Mammary epithelial cell (primary cell): ENCODE measurements at regions not wholly inside any gene's neighbourhood (a gene's known extent, or its start where the extent isn't known, plus 50 kb on each side); places are given as distances from the start of the nearest gene placed in this dataset.
"Not testable (repeated sequence)": the region's sequence is repeated elsewhere in the genome, so short reads cannot be mapped to it uniquely, and the experiment has no call there.

Experiments used
- EZH2 ChIP-seq: IDR thresholded peaks from 2 replicates; pipeline ENCODE4 v1.6.1; 2012; ENCODE audit warnings: low read length, inconsistent platforms, borderline replicate concordance
- TF ChIP-seq, protein P1 (sequence below), 2 donors: IDR thresholded peaks in 1 of 2; conservative IDR thresholded peaks in 1 of 2; 2 replicates each; pipeline ENCODE4 v1.5.1; 2011 to 2012; ENCODE audit warnings: inconsistent platforms in 2 of 2, low read length in 2 of 2, mild to moderate bottlenecking in 2 of 2, control low read depth in 1 of 2, low read depth in 1 of 2; ENCODE audit not compliant: insufficient read depth in 1 of 2; ENCODE audit errors: extremely low read depth in 1 of 2

DNA sequence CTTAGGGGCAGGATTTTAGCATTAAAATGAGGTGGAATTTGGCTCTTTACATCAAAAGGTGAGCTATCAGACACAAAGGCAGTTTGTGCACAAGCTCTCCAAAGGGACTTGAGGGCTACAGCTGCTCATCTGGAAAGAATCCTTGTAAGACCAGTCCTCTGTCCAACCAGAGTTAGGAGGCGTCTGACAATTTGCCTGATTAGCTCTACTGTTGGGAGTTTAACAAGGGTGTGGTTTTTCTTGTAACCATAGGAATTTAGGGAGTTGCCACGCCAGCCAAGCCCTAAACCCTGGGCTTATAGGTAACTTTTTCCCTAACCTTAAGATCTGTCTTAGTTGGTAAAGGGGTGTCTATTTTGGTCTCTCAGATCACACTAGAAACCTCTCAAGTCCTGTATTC, 55.0 kb upstream of the PLGLB2 start:
- TF ChIP-seq, protein P1, sequence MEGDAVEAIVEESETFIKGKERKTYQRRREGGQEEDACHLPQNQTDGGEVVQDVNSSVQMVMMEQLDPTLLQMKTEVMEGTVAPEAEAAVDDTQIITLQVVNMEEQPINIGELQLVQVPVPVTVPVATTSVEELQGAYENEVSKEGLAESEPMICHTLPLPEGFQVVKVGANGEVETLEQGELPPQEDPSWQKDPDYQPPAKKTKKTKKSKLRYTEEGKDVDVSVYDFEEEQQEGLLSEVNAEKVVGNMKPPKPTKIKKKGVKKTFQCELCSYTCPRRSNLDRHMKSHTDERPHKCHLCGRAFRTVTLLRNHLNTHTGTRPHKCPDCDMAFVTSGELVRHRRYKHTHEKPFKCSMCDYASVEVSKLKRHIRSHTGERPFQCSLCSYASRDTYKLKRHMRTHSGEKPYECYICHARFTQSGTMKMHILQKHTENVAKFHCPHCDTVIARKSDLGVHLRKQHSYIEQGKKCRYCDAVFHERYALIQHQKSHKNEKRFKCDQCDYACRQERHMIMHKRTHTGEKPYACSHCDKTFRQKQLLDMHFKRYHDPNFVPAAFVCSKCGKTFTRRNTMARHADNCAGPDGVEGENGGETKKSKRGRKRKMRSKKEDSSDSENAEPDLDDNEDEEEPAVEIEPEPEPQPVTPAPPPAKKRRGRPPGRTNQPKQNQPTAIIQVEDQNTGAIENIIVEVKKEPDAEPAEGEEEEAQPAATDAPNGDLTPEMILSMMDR (conservative IDR thresholded peaks at IDR 0.05 in 1 of 2, IDR thresholded peaks at IDR 0.05 in 1 of 2; ENCODE audit: extremely low read depth in 1 of 2, insufficient read depth in 1 of 2, low read depth in 1 of 2, low read length in 2 of 2) = not testable (repeated sequence)
- not testable (repeated sequence) for TF ChIP-seq EZH2
